GM12892 (cell line): ENCODE measurements at regions not wholly inside any gene's neighbourhood (a gene's known extent, or its start where the extent isn't known, plus 50 kb on each side); places are given as distances from the start of the nearest gene placed in this dataset.

Experiments
- POLR2A ChIP-seq: IDR thresholded peaks from 2 replicates; pipeline ENCODE4 v1.6.1; 2011; ENCODE audit warnings: low read depth, low read length, control low read depth
- POLR2AphosphoS5 ChIP-seq: IDR thresholded peaks from 2 replicates; pipeline ENCODE4 v1.6.1; 2011; ENCODE audit warnings: low read depth, low read length, control low read depth
- TAF1 ChIP-seq: IDR thresholded peaks from 2 replicates; pipeline ENCODE4 v1.6.1; 2011; ENCODE audit warnings: low read depth, mild to moderate bottlenecking, control low read depth, low read length, borderline replicate concordance

DNA sequence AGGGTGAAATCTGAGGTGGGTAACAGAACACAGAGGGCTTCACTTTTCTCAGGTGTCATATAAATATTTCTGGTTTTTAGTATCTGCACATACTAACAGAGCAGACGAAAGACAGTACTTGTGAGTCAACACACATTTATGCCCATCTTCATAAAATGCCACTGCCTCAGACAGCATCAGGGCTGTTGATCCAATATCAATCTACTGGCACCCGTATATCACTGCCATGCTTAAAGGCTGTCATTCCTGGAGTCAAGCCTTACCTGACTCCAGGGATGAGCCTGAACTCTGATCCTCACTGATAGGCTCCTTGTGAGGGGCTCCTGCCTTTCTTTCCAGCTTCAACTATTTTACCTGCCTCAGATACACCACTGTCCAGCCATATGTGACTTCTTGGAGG, 595.7 kb downstream of the TFAP2B start:
- TF ChIP-seq TAF1 (no peak), POLR2A (no peak), POLR2AphosphoS5 (no peak)
